ENCODE measurements at regions not wholly inside any gene's neighbourhood (a gene's known extent, or its start where the extent isn't known, plus 50 kb on each side); places are given as distances from the start of the nearest gene placed in this dataset.

DNA sequence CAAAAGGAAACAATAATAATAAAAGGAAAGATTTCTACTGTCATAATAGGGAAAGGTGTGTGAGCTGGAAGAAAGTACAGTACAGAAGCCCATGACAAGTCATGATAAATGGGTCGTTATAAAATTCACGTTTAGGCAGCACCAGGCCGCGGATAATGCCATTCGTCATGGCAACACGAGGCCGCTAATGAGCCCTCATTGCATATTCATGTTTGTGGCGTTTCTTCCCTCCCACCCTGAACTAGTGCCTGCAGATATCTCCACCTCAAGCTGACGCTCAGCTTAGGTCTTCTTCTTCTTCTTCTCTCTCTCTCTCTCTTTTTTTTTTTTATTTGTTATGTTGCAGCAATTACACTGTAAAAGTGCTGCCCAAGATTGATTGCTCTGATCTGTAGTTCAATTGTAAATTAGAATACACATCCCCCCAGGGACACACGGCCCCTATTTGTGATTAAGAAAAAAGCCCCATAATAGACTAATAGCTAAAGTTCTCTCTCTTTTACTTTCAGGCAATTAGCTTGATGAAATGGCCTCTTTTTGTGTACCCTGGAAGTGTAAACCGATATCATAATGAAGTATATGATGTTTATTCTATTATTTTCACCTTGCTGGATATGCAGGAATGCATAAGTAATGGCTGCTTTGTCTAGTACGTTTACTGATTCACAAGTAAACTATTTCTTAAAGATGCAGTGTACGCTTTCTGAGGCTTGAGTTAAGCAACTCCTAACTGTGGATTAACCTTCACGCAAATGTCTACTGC lies 61.9 kb upstream of the NR2F2 start:
- TF ChIP-seq, protein P1, sequence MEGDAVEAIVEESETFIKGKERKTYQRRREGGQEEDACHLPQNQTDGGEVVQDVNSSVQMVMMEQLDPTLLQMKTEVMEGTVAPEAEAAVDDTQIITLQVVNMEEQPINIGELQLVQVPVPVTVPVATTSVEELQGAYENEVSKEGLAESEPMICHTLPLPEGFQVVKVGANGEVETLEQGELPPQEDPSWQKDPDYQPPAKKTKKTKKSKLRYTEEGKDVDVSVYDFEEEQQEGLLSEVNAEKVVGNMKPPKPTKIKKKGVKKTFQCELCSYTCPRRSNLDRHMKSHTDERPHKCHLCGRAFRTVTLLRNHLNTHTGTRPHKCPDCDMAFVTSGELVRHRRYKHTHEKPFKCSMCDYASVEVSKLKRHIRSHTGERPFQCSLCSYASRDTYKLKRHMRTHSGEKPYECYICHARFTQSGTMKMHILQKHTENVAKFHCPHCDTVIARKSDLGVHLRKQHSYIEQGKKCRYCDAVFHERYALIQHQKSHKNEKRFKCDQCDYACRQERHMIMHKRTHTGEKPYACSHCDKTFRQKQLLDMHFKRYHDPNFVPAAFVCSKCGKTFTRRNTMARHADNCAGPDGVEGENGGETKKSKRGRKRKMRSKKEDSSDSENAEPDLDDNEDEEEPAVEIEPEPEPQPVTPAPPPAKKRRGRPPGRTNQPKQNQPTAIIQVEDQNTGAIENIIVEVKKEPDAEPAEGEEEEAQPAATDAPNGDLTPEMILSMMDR (optimal IDR thresholded peaks at IDR 0.05 in 1 of 3, IDR thresholded peaks at IDR 0.05 in 1 of 3, conservative IDR thresholded peaks at IDR 0.05 in 1 of 3; ENCODE audit: extremely low read depth in 1 of 3, insufficient read depth in 2 of 3, low read length in 3 of 3): no peak
- TF ChIP-seq EZH2 (IDR thresholded peaks at IDR 0.05; ENCODE audit: low read length): no peak

Measured in keratinocyte (primary cell).